Lower leg skin (tissue), 4 donors: ENCODE measurements at regions not wholly inside any gene's neighbourhood (a gene's known extent, or its start where the extent isn't known, plus 50 kb on each side); places are given as distances from the start of the nearest gene placed in this dataset.

Experiments used
- DNase-seq, 2 donors: peaks; one replicate each; pipeline ENCODE4 v3.0.0-alpha.2; 2019; ENCODE audit warnings: low spot score in 2 of 2
- H3K4me3 ChIP-seq: fragments of 200-600 bp; sonication (generic); 2 replicates; pipeline ENCODE4 v1.5.1; 2017; ENCODE audit warnings: mild to moderate bottlenecking, low read depth; ENCODE audit not compliant: poor library complexity, severe bottlenecking
- POLR2A ChIP-seq, 2 donors: fragments of 450-650 bp; IDR thresholded peaks; one replicate each; pipeline ENCODE4 v1.6.1; 2016 to 2017; ENCODE audit warnings: antibody characterized with exemption in 2 of 2, mild to moderate bottlenecking in 1 of 2, moderate library complexity in 1 of 2
- WGBS, 2 donors: methylation state at CpG; one replicate each; pipeline ENCODE4 v1.1.5; 2018; 5-methylcytosine and 5-hydroxymethylcytosine counted together
- intact Hi-C: fragments of 100-400 bp; cut with DNase I; formaldehyde crosslinking; loops from one replicate; pipeline ENCODE4 v1.15.0; 2023; ENCODE audit warnings: low total_unique reads
- TF ChIP-seq, protein P1 (sequence below), 3 donors: fragments of 450-650 bp; IDR thresholded peaks; one replicate each; pipeline ENCODE4 v1.5.1; 2016; ENCODE audit warnings: antibody characterized with exemption in 3 of 3, mild to moderate bottlenecking in 3 of 3, moderate library complexity in 2 of 3

DNA sequence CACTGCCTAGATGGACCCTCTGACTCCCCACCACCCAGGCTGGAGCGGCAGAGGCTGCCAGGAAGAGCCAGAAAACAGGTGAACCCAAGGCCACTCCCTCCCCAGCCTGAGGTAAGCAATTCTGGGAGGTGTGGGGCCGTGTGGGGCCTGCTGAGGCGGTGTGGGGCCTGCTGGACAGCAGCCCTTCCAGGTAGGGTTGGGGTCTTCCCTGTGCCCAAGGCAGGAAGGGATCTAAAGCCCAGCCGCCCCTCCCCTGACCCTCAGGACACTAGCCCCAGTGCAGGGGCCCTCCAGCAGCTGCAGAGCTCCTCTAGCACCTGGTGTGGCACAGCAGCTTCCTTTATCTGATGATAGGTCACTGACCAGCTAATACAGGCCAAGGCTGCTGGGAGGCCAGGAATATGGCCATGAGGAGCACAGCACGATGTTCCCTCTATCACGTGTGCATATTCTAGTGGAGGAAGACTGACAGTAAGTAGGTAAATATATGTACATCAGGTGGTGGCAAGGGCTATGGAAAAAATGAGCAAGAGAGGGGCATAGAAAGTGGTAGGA lies 86.9 kb downstream of the IER5 start:
- TF ChIP-seq POLR2A (IDR thresholded peaks at IDR 0.05): no peak
- intact Hi-C loops: no loop called here
- H3K4me3 ChIP-seq: no peak overlapping the region
- DNase-seq: peak in 1 of 2 donors; percentile 50
- WGBS, 2 donors: 70 to 91% methylated on average over 5 to 6 of the region's 6 CpGs

DNA sequence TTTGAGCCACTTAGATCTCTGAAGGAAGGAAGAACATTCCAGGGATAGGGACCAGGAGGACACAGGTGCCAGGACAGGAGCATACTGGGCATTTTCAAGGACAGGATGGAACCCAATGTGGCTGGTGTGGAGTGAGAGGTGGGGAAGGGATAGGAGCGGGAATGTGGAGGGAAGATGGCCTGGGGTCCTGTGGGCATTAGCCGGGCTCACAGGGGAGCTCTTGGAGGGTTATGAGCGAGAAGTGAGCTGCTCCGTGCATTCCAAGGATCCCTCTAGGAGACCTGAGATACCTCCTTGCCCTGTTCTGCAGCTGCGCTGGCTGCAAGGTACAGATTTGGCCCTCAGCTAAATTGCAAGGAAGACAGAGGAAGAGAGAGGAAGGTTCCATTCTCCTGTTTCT lies 87.5 kb downstream of the IER5 start:
- no peak for TF ChIP-seq POLR2A (IDR thresholded peaks at IDR 0.05)
- TF ChIP-seq, protein P1, sequence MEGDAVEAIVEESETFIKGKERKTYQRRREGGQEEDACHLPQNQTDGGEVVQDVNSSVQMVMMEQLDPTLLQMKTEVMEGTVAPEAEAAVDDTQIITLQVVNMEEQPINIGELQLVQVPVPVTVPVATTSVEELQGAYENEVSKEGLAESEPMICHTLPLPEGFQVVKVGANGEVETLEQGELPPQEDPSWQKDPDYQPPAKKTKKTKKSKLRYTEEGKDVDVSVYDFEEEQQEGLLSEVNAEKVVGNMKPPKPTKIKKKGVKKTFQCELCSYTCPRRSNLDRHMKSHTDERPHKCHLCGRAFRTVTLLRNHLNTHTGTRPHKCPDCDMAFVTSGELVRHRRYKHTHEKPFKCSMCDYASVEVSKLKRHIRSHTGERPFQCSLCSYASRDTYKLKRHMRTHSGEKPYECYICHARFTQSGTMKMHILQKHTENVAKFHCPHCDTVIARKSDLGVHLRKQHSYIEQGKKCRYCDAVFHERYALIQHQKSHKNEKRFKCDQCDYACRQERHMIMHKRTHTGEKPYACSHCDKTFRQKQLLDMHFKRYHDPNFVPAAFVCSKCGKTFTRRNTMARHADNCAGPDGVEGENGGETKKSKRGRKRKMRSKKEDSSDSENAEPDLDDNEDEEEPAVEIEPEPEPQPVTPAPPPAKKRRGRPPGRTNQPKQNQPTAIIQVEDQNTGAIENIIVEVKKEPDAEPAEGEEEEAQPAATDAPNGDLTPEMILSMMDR (IDR thresholded peaks at IDR 0.05): no peak

DNA sequence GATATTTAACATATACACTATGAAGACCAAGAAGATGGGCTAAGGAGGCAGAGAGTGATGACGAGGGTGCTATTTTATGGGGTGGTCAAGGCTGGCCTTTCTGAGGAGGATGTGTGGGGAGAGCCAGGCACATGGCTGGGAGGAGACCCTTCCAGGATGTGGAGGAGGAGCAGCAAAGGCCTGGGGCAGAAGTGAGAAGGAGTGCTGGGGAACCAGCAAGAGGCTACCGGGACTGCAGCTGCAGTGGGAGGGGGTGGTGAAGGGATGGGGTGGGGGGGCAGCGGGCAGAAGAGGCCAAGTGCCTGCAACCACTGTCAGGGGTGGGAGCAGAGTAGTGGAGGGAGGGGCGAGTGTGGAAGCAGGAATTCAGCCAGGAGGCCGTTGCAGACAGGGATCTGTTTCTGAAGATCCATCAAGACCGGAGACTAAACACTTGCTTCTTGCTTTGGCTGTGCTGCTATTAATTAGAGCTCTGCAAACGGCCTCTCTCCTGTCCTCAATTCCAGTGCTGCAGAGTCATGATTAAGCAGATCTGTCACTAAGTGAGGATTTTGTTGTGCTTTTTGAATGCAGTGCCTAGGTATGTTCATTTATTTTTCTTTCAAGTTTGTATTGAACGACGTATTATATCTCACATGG lies 89.9 kb downstream of the IER5 start:
- WGBS, 2 donors: 48 to 50% methylated on average over 9 of the region's 9 CpGs
- DNase-seq: peak in 1 of 2 donors; percentile 37
- intact Hi-C loops: no loop called here
- TF ChIP-seq, protein P1 (IDR thresholded peaks at IDR 0.05): no peak
- no peak overlapping the region for H3K4me3 ChIP-seq

More for the DNA sequence above, 87.5 kb downstream of the IER5 start:
- intact Hi-C loops: no loop called here
- WGBS, 2 donors: 93 to 98% methylated on average over 5 of the region's 5 CpGs
- no peak overlapping the region for H3K4me3 ChIP-seq
- DNase-seq: peak in 1 of 2 donors; percentile 43

DNA sequence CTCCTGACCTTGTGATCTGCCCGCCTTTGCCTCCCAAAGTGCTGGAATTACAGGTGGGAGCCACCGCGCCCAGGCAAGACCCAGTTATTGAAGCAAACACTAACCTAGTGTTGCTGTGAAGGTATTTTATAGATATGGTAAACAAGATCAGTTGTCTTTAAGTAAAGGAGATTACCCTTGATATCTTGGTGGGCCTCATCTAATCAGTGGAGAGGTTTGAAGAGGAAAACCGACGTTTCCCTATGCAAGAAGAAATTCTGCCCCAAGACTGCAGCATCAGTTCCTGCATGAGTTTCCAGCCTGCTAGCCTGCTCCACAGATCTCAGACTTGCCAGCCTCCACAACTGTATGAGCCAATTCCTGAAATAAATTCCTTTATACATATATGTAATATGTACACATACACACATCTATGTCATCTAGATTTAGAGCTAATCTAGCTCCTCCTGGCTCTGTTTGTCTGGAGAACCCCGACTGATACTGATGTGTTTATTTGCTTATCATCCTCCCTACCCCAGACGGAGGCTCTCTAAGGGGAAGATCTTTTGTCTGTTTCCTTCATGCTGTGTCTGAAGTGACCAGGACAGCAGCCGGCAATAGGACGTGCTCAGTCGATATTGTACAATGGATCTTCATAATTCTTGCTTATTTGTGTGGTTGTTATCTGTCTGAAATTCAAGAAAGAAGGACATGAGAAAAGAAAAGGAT lies 90.9 kb downstream of the IER5 start:
- WGBS, 2 donors: 71 to 75% methylated on average over 10 of the region's 10 CpGs
- no peak for DNase-seq
- TF ChIP-seq, protein P1 (IDR thresholded peaks at IDR 0.05): no peak
- TF ChIP-seq POLR2A (IDR thresholded peaks at IDR 0.05): no peak
- intact Hi-C loops: no loop called here
- no peak overlapping the region for H3K4me3 ChIP-seq

DNA sequence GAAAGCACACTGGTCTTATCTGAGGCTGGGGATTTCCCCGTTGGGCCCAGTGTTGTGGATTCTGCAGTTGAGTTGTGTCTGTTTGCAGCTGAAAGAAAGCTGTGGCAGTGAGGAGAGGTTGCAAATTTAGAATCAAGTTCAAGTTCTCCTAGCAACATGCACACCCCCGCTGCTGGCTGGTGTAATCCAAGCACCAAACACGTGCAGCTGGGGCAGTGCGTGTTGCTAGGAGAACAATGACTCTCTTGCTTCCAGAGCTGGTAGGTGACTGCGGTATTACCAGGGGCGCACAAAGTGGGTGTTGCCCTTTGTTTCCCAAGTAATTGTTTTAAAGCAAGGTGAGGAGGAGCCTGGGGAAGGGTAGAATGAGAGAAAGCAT lies 91.5 kb downstream of the IER5 start:
- intact Hi-C loops: no loop called here
- no peak for TF ChIP-seq POLR2A (IDR thresholded peaks at IDR 0.05)
- TF ChIP-seq, protein P1 (IDR thresholded peaks at IDR 0.05): no peak
- no peak overlapping the region for H3K4me3 ChIP-seq
- DNase-seq: peak in 1 of 2 donors; percentile 82
- WGBS, 2 donors: 19 to 20% methylated on average over 6 of the region's 6 CpGs

DNA sequence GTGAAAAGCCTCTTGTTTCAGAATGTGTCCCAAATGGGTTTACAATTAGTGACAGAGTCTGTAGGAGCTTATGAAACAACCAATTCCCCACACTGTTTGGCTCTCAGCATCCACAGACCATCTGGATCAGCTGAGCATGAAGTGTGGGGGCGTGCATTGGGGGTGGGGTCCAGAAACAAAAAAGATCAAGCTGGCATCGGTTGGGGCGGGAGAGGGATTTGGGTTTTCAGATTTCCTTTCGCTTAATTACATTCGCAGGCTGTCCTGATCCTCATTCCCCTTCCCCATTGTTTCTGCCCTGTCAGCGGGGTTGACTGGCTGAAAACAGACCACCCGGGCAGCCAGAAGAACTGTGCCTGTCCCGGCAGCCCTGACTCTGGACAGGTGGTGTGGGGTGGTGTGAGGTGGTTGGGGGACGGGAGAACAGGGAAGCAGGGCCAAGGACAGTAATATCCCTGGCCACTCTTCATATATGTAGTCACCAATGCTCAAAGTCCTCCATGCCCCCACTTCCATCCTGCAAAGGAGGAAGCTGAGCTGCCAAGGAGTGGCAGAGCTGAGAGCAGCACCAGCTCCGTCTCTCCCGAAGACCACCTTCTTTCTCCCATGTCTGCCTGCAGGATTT lies 92.0 kb downstream of the IER5 start:
- no peak overlapping the region for H3K4me3 ChIP-seq
- TF ChIP-seq, protein P1 (IDR thresholded peaks at IDR 0.05): no peak
- TF ChIP-seq POLR2A (IDR thresholded peaks at IDR 0.05): no peak
- WGBS, 2 donors: 53 to 67% methylated on average over 11 of the region's 11 CpGs
- intact Hi-C loops: no loop called here
- peak in 1 of 2 donors; percentile 58 for DNase-seq
